Mesendoderm (in vitro differentiated cells): ENCODE measurements at regions not wholly inside any gene's neighbourhood (a gene's known extent, or its start where the extent isn't known, plus 50 kb on each side); places are given as distances from the start of the nearest gene placed in this dataset.

Experiments
- DNase-seq: peaks from one replicate; pipeline ENCODE4 v3.0.0; 2013
- H2AK5ac ChIP-seq: 2 replicates; pipeline ENCODE4 v1.6.1; 2013; ENCODE audit warnings: low read length, inconsistent platforms
- H2BK120ac ChIP-seq: 2 replicates; pipeline ENCODE4 v1.6.1; 2013; ENCODE audit warnings: low read depth, mild to moderate bottlenecking, low read length, moderate library complexity, mixed read lengths
- H2BK15ac ChIP-seq: replicated peaks from 2 replicates; pipeline ENCODE4 v1.6.1; 2013; ENCODE audit warnings: low read depth, mild to moderate bottlenecking, moderate library complexity
- H2BK5ac ChIP-seq: 2 replicates; pipeline ENCODE4 v1.6.1; 2013; ENCODE audit warnings: low read length, inconsistent platforms
- H3K18ac ChIP-seq: 2 replicates; pipeline ENCODE4 v1.6.1; 2013; ENCODE audit warnings: mild to moderate bottlenecking, low read length, mixed read lengths
- H3K23ac ChIP-seq: one replicate; pipeline ENCODE4 v1.6.1; 2013; ENCODE audit warnings: low read length
- H3K27ac ChIP-seq: 2 replicates; pipeline ENCODE4 v1.5.1; 2013; ENCODE audit warnings: low read depth, mild to moderate bottlenecking, inconsistent platforms, low read length, moderate library complexity
- H3K27me3 ChIP-seq: 2 replicates; pipeline ENCODE4 v1.6.1; 2013; ENCODE audit warnings: low read length, control low read depth, mild to moderate bottlenecking, inconsistent platforms; ENCODE audit not compliant: insufficient read depth, poor library complexity
- H3K36me3 ChIP-seq: 2 replicates; pipeline ENCODE4 v1.6.1; 2013; ENCODE audit warnings: low read length, inconsistent platforms; ENCODE audit not compliant: control insufficient read depth, insufficient read depth
- H3K4ac ChIP-seq: one replicate; pipeline ENCODE4 v1.6.1; 2013; ENCODE audit warnings: low read depth, mild to moderate bottlenecking, low read length, moderate library complexity
- H3K4me1 ChIP-seq: 2 replicates; pipeline ENCODE4 v1.6.1; 2013; ENCODE audit warnings: low read depth, low read length, inconsistent platforms; ENCODE audit not compliant: control insufficient read depth
- H3K4me2 ChIP-seq: 2 replicates; pipeline ENCODE4 v1.6.1; 2013; ENCODE audit warnings: low read length
- H3K4me3 ChIP-seq: 2 replicates; pipeline ENCODE4 v1.5.1; 2013; ENCODE audit warnings: mild to moderate bottlenecking, low read length
- H3K56ac ChIP-seq: one replicate; pipeline ENCODE4 v1.6.1; 2013; ENCODE audit warnings: low read length
- H3K79me1 ChIP-seq: 2 replicates; pipeline ENCODE4 v1.6.1; 2013; ENCODE audit warnings: low read length, inconsistent platforms
- H3K79me2 ChIP-seq: 2 replicates; pipeline ENCODE4 v1.6.1; 2013; ENCODE audit warnings: mild to moderate bottlenecking, low read length; ENCODE audit not compliant: control insufficient read depth, insufficient read depth
- H3K9ac ChIP-seq: 2 replicates; pipeline ENCODE4 v1.6.1; 2013; ENCODE audit warnings: low read length, inconsistent platforms
- H4K5ac ChIP-seq: one replicate; pipeline ENCODE4 v1.6.1; 2013; ENCODE audit warnings: low read length
- H4K8ac ChIP-seq: one replicate; pipeline ENCODE4 v1.6.1; 2013; ENCODE audit warnings: low read depth, mild to moderate bottlenecking, control low read depth, low read length, moderate library complexity
- WGBS: extraction: QIAGEN DNeasy Blood & Tissue Kit; methylation state at CpG from one replicate; pipeline ENCODE4 v1.1.7; 2013; ENCODE audit warnings: low lambda C conversion rate, missing lambda C conversion rate; ENCODE audit not compliant: insufficient coverage; ENCODE audit errors: extremely low coverage; 5-methylcytosine and 5-hydroxymethylcytosine counted together

GRCh38 chr13:106372199-106373155 lies 163.0 kb downstream of the EFNB2 start:
- no peak overlapping the region for H3K27ac ChIP-seq
- H2BK120ac ChIP-seq = no peak overlapping the region
- no peak for DNase-seq
- no peak overlapping the region for H3K56ac ChIP-seq
- no peaks in the 10 kb centered on the region for H3K79me2 ChIP-seq
- H3K27me3 ChIP-seq = no peaks in the 10 kb centered on the region
- no CpG with 5 or more reads among the region's 7 CpGs for WGBS
- H3K4me3 ChIP-seq = no peak overlapping the region
- H3K4me2 ChIP-seq = no peak overlapping the region
- H2BK5ac ChIP-seq = no peak overlapping the region
- H2AK5ac ChIP-seq = no peak overlapping the region
- H3K18ac ChIP-seq = no peak overlapping the region
- no peaks in the 10 kb centered on the region for H3K36me3 ChIP-seq
- no peak overlapping the region for H4K5ac ChIP-seq
- H3K9ac ChIP-seq = no peak overlapping the region
- no peaks in the 10 kb centered on the region for H3K4me1 ChIP-seq
- H2BK15ac ChIP-seq = no peak overlapping the region
- no peak overlapping the region for H4K8ac ChIP-seq
- H3K79me1 ChIP-seq = no peaks in the 10 kb centered on the region
- H3K4ac ChIP-seq = no peak overlapping the region
- no peak overlapping the region for H3K23ac ChIP-seq

GRCh38 chr13:106371024-106371423 lies 164.4 kb downstream of the EFNB2 start:
- Histone ChIP-seq H3K56ac (no peak overlapping the region), H3K9ac (no peak overlapping the region), H3K18ac (no peak overlapping the region), H3K4ac (no peak overlapping the region), H3K4me2 (no peak overlapping the region), H3K23ac (no peak overlapping the region), H3K79me1 (no peaks in the 10 kb centered on the region), H4K5ac (no peak overlapping the region), H3K27ac (no peak overlapping the region), H2AK5ac (no peak overlapping the region), H2BK5ac (no peak overlapping the region), H3K4me3 (no peak overlapping the region), H2BK15ac (no peak overlapping the region), H3K4me1 (no peaks in the 10 kb centered on the region), H3K36me3 (no peaks in the 10 kb centered on the region), H2BK120ac (no peak overlapping the region), H3K27me3 (no peaks in the 10 kb centered on the region), H4K8ac (no peak overlapping the region), H3K79me2 (no peaks in the 10 kb centered on the region)
- no CpG with 5 or more reads among the region's 5 CpGs for WGBS
- no peak for DNase-seq

GRCh38 chr13:106369858-106370257 lies 165.6 kb downstream of the EFNB2 start:
- no peaks in the 10 kb centered on the region for H3K27me3 ChIP-seq
- no peak overlapping the region for H4K5ac ChIP-seq
- no peak overlapping the region for H3K4me2 ChIP-seq
- H3K9ac ChIP-seq = no peak overlapping the region
- no peak overlapping the region for H3K23ac ChIP-seq
- no peaks in the 10 kb centered on the region for H3K4me1 ChIP-seq
- no peak overlapping the region for H2AK5ac ChIP-seq
- H3K56ac ChIP-seq = no peak overlapping the region
- H3K79me2 ChIP-seq = no peaks in the 10 kb centered on the region
- H4K8ac ChIP-seq = no peak overlapping the region
- H3K27ac ChIP-seq = no peak overlapping the region
- no peaks in the 10 kb centered on the region for H3K36me3 ChIP-seq
- WGBS = no CpG with 5 or more reads among the region's 2 CpGs
- no peak overlapping the region for H2BK120ac ChIP-seq
- H3K18ac ChIP-seq = no peak overlapping the region
- no peak for DNase-seq
- H2BK15ac ChIP-seq = no peak overlapping the region
- no peaks in the 10 kb centered on the region for H3K79me1 ChIP-seq
- no peak overlapping the region for H2BK5ac ChIP-seq
- H3K4ac ChIP-seq = no peak overlapping the region
- H3K4me3 ChIP-seq = no peak overlapping the region

- Histone ChIP-seq H3K36me3 (no peaks in the 10 kb centered on the region), H4K8ac (no peak overlapping the region), H3K27me3 (no peaks in the 10 kb centered on the region), H3K4me2 (no peak overlapping the region), H3K79me2 (no peaks in the 10 kb centered on the region), H2BK5ac (no peak overlapping the region), H3K4me1 (no peaks in the 10 kb centered on the region), H3K23ac (no peak overlapping the region), H2BK120ac (no peak overlapping the region), H3K56ac (no peak overlapping the region), H3K27ac (no peak overlapping the region), H3K79me1 (no peaks in the 10 kb centered on the region), H4K5ac (no peak overlapping the region), H2AK5ac (no peak overlapping the region), H3K9ac (no peak overlapping the region), H3K4ac (no peak overlapping the region), H3K18ac (no peak overlapping the region), H3K4me3 (no peak overlapping the region), H2BK15ac (no peak overlapping the region)
- DNase-seq = no peak
- no CpG with 5 or more reads among the region's 6 CpGs for WGBS
These were observed 166.4 kb downstream of the EFNB2 start for GRCh38 chr13:106369091-106369490.

- Histone ChIP-seq H3K4me1 (no peaks in the 10 kb centered on the region), H3K27me3 (no peaks in the 10 kb centered on the region), H2BK120ac (no peak overlapping the region), H3K4me3 (no peak overlapping the region), H3K79me1 (no peaks in the 10 kb centered on the region), H3K56ac (no peak overlapping the region), H3K36me3 (no peaks in the 10 kb centered on the region), H3K27ac (no peak overlapping the region), H4K5ac (no peak overlapping the region), H2BK15ac (no peak overlapping the region), H4K8ac (no peak overlapping the region), H3K4ac (no peak overlapping the region), H3K23ac (no peak overlapping the region), H3K79me2 (no peaks in the 10 kb centered on the region), H3K4me2 (no peak overlapping the region), H2AK5ac (no peak overlapping the region), H3K9ac (no peak overlapping the region), H3K18ac (no peak overlapping the region), H2BK5ac (no peak overlapping the region)
- DNase-seq = no peak
- WGBS = no CpG with 5 or more reads among the region's 3 CpGs
These were observed 168.0 kb downstream of the EFNB2 start for GRCh38 chr13:106367361-106367971.
